Cerebellar nuclear complex (tissue), 1 donor: ENCODE measurements at regions not wholly inside any gene's neighbourhood (a gene's known extent, or its start where the extent isn't known, plus 50 kb on each side); places are given as distances from the start of the nearest gene placed in this dataset.
"Not testable (repeated sequence)": the region's sequence is repeated elsewhere in the genome, so short reads cannot be mapped to it uniquely, and the experiment has no call there.

Source experiments
- DNase-seq, 2 experiments: peaks; one replicate each; lab custom pipeline; 2025; lab: John Stamatoyannopoulos, UW

GRCh38 chr3:145422556-145422955 lies 738.4 kb downstream of the PLOD2 start:
- DNase-seq, result no peak

GRCh38 chr3:145427355-145427754 lies 733.6 kb downstream of the PLOD2 start:
- no peak for DNase-seq

- no peak for DNase-seq
Measured at GRCh38 chr3:145429546-145429945, 731.4 kb downstream of the PLOD2 start.

- DNase-seq, result no peak
Measured at GRCh38 chr3:145448436-145448835, 712.5 kb downstream of the PLOD2 start.

- DNase-seq, result no peak
Measured at GRCh38 chr3:145450018-145450682, 710.8 kb downstream of the PLOD2 start.

- no peak for DNase-seq
Measured at GRCh38 chr3:145457825-145458552, 703.0 kb downstream of the PLOD2 start.

GRCh38 chr3:145459681-145460080 lies 701.3 kb downstream of the PLOD2 start:
- DNase-seq, result not testable (repeated sequence)

GRCh38 chr3:145471976-145472375 lies 689.0 kb downstream of the PLOD2 start:
- no peak for DNase-seq

- not testable (repeated sequence) for DNase-seq
Measured at GRCh38 chr3:145482735-145483134, 678.2 kb downstream of the PLOD2 start.

- no peak for DNase-seq
Measured at GRCh38 chr3:145483992-145484391, 677.0 kb downstream of the PLOD2 start.

- no peak for DNase-seq
Measured at GRCh38 chr3:145489011-145489410, 672.0 kb downstream of the PLOD2 start.

- no peak for DNase-seq
Measured at GRCh38 chr3:145490088-145491048, 670.6 kb downstream of the PLOD2 start.

- DNase-seq, result no peak
Measured at GRCh38 chr3:145492456-145492855, 668.5 kb downstream of the PLOD2 start.

- DNase-seq, result not testable (repeated sequence)
Measured at GRCh38 chr3:145517416-145517815, 643.6 kb downstream of the PLOD2 start.

- no peak for DNase-seq
Measured at GRCh38 chr3:145518639-145519038, 642.3 kb downstream of the PLOD2 start.

GRCh38 chr3:145519398-145520047 lies 641.5 kb downstream of the PLOD2 start:
- DNase-seq, result no peak

GRCh38 chr3:145522179-145522578 lies 638.8 kb downstream of the PLOD2 start:
- no peak for DNase-seq

GRCh38 chr3:145522893-145523651 lies 637.9 kb downstream of the PLOD2 start:
- DNase-seq, result no peak

GRCh38 chr3:145531548-145531947 lies 629.4 kb downstream of the PLOD2 start:
- no peak for DNase-seq

GRCh38 chr3:145533696-145534095 lies 627.3 kb downstream of the PLOD2 start:
- DNase-seq, result no peak

- no peak for DNase-seq
Measured at GRCh38 chr3:145536461-145536860, 624.5 kb downstream of the PLOD2 start.
